Astrocyte of the spinal cord (primary cell): ENCODE measurements at regions not wholly inside any gene's neighbourhood (a gene's known extent, or its start where the extent isn't known, plus 50 kb on each side); places are given as distances from the start of the nearest gene placed in this dataset.

Experiments
- DNase-seq: peaks from one replicate; pipeline ENCODE4 v3.0.0; 2011; ENCODE audit warnings: low read depth, low spot score
- H3K4me3 ChIP-seq: 2 replicates; pipeline ENCODE4 v1.5.1; 2011; ENCODE audit warnings: low read depth, mild to moderate bottlenecking, low read length, moderate library complexity
- CTCF ChIP-seq: IDR thresholded peaks from 2 replicates; pipeline ENCODE4 v1.5.1; 2012; ENCODE audit warnings: low read depth, mild to moderate bottlenecking, low read length, inconsistent platforms
- in situ Hi-C: cut with HindIII; loops from 2 replicates; pipeline ENCODE4 v1.10.0; 2017; ENCODE audit warnings: low sequenced_read_pairs

DNA sequence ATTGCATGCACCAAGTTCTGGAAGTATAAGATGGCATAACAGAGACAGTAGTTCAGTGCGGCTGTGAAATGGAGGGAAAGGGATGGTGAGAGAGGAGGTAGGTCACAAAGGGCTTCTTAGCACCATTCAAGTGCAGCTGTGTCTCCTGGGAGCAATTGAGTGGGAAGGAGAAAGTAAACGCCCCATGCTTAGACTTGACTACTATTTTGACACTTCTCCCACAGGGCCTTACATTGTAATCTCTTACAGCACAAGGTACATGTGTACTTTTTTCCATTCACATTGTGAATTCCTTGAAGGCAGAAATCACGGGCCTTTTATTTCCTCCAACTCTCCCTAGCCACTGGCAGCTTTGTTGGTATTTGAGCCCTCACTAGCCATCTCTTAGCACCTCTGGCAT is 239.6 kb upstream of the FOXD3 start:
- DNase-seq = no peak
- H3K4me3 ChIP-seq = no peak overlapping the region
- in situ Hi-C loops = no loop called here
- TF ChIP-seq CTCF = no peak

DNA sequence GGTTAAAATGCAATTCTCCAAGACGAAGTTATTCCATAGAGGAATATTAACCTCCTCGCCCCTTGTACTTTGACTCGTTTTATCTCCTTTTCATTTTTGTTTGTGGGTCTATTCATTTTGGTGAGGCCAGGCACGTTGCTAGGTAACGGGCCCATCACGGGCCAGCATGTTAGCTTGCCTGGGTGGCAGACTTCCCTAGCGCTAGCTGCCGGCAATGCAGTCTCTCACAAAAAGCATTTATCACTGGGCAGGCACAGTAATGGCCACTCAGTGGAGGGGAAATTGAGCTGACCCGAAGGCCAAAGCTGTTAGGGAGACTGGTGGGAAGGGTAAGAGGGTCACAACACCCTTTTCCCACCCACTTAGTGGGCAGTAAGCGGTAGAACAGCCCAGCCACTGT is 234.4 kb upstream of the FOXD3 start:
- in situ Hi-C loops = no loop called here
- H3K4me3 ChIP-seq = no peak overlapping the region
- peak; percentile 22 for DNase-seq
- TF ChIP-seq CTCF = peak; percentile 17

GRCh38 chr1:63099188-63099587 is 223.2 kb upstream of the FOXD3 start:
- in situ Hi-C loops = no loop called here
- TF ChIP-seq CTCF = no peak
- no peak for DNase-seq
- H3K4me3 ChIP-seq = no peak overlapping the region

DNA sequence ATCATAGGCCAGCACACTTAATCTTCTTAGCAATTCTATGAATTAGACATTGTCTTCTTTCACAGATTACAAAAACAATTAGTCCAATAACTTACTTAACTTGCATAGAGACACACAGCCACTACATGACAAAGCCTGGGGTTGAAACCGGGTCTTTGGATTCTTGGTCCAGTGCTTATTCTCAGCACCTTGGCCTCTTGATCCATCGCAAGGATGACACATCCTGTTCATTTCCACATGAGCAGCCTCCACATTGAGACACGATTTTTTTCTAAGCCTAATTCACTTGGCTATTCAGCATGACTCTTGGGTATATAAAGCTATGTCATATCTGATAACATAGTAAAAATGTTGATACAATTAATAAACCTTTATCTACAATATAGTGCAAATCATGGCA is 221.0 kb upstream of the FOXD3 start:
- DNase-seq = no peak
- in situ Hi-C loops = no loop called here
- TF ChIP-seq CTCF = no peak
- no peak overlapping the region for H3K4me3 ChIP-seq

DNA sequence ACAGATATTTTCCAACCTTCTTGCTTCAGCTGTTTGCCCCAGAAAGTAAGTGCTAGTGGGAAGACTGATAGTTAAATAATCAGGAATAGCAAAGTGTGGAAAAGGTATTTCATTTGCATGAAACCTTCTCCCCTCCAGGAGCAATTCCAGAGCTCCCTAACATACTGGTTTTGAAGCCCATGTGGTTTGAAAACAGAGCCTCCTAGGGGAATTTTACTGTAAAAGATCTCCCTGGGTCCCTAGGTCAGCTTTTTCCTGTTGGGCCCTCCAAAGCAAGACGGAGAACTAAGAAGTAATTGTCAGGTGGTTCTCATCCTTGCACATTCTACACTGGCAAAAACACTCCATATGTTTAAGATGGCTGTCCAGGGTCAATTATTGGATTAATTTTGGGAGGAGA is 218.7 kb upstream of the FOXD3 start:
- no peak overlapping the region for H3K4me3 ChIP-seq
- DNase-seq = no peak
- in situ Hi-C loops = no loop called here
- TF ChIP-seq CTCF = no peak

- H3K4me3 ChIP-seq = no peak overlapping the region
- in situ Hi-C loops = no loop called here
Measured at GRCh38 chr1:63107066-63107465, 215.3 kb upstream of the FOXD3 start.

More at GRCh38 chr1:63107066-63107465, 215.3 kb upstream of the FOXD3 start:
- TF ChIP-seq CTCF = no peak
- DNase-seq = no peak
